Jurkat, Clone E6-1 (cell line): ENCODE measurements at regions not wholly inside any gene's neighbourhood (a gene's known extent, or its start where the extent isn't known, plus 50 kb on each side); places are given as distances from the start of the nearest gene placed in this dataset.
A peak's percentile ranks its signal among the peaks of the same experiment; 100 is the strongest.

ENCODE experiments used
- DNase-seq: peaks from one replicate; pipeline ENCODE4 v3.0.0-alpha.2; 2011; ENCODE audit warnings: low read depth, low spot score
- H3K4me3 ChIP-seq: 2 replicates; pipeline ENCODE4 v1.5.1; 2011; ENCODE audit warnings: mild to moderate bottlenecking, low read length, control low read depth, moderate library complexity

DNA sequence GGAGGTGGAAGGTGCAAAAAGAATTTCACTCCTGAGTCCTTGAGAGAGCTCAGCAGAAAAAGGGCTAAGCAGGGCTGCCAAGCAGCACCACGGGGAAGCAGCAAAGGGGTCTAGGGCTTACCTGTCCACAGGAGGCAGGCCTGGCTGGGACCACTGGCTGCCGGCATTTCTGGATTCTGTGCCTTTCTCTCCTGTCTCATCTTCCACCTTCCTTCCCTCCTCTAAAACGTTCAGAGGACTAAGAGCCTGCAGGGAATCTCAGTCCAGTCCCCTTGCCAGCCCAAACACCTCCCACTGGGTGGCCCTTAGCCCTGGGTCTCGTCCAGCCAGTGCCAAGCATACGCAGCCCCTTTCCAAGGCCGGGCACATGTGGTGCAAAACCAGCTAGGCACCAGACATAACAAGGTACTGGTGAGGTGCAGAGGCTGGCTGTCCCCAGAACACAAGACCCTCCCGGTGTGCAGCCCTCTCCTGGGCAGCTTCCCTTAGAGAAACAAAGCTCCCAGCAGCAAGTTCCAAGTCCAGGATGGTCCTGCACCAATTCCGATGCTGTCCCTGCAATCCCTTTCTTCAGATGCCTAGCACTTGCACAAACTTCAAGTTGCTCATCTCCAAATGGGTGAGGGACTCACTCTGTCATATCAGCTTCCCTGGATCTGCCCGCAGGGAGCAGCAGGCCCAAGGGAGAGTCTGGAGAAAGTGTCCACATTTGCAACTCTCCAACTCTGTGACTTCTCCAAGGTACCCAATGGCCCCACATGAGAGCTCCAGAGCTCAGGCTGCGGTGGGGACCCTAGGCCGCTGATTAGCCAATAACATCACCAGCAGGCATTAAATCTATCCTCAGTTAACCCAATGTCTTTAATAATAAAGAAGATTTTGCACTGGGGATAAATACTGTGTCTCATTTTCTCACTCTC lies 126.3 kb downstream of the C5orf15 start:
- no peak overlapping the region for H3K4me3 ChIP-seq
- no peak for DNase-seq

DNA sequence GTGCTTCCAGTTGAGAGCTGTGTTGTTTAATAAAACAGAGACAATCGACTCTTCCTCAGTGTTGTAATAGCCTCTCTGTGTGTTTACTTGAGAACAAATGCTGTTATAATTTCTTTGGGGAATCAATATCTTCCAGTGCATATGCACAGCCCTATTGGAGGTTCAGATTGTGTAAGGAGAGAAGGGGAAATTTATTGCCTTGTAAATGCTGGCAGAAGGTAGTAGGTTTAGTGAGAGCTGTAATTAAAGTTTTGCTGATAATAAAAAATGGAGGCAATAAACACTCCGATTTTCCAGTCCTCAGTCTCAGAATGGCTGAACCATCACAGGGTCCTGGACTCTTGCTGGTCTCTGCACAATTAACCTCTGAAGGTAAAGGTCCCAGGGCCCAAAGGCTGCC lies 128.3 kb downstream of the C5orf15 start:
- H3K4me3 ChIP-seq: no peak overlapping the region
- no peak for DNase-seq

DNA sequence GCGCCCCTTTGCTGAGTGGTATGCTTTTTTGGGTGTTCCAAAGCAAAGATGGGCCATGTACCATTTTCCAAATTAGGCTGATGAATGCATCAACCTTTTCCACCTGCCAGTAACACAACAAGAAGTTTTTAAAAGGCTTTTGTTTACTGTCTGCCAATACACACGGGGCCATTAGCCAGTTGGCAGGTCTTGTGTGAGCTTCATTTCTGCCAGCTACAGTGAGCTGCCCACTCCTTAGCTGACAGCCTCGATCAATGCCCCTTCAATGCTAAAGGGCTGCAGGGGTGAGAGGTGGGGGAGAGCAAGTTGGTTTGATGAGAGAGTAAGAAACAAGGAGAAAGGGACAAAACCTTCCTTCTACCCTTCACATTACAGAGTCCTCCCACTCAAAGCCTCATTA lies 128.7 kb downstream of the C5orf15 start:
- H3K4me3 ChIP-seq: no peak overlapping the region
- DNase-seq: no peak

DNA sequence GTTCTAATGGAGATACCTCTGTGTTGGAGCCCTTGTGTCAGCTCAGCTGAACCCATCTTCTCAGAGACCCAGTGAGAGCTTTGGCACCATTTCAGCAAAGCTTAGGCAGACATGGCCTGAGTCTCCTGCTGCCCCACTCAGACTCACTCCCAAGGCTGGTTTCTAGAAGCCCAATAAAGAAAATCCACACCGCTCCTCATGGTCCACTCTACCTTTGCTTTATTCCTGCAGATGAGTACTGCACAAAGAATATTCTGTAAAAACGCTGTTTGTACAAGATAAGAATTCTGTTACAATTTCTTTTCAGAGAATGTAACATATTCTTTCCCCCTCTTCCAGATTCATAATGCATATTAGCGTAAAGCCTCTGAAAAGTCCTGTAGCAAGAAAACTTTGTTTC lies 129.3 kb downstream of the C5orf15 start:
- no peak overlapping the region for H3K4me3 ChIP-seq
- no peak for DNase-seq

DNA sequence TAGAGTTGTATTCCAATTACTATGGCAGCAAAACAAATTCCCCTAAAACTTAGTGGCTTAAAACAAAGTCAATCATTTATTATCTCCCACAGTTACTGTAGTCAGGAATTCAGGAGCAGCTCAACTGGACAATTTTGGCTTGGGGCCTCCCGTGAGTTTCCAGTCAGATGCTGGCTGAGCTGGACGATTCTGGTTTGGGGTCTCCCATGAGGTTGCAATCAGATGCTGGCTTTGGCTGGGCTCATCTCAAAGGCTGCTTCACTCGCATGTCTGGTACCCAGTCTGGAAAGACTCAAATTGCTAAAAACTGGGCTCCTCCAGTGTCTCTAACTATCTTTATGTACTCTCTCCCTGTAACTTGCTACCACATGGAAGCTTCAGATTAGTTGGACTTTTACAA lies 130.1 kb downstream of the C5orf15 start:
- no peak for DNase-seq
- H3K4me3 ChIP-seq: no peak overlapping the region

DNA sequence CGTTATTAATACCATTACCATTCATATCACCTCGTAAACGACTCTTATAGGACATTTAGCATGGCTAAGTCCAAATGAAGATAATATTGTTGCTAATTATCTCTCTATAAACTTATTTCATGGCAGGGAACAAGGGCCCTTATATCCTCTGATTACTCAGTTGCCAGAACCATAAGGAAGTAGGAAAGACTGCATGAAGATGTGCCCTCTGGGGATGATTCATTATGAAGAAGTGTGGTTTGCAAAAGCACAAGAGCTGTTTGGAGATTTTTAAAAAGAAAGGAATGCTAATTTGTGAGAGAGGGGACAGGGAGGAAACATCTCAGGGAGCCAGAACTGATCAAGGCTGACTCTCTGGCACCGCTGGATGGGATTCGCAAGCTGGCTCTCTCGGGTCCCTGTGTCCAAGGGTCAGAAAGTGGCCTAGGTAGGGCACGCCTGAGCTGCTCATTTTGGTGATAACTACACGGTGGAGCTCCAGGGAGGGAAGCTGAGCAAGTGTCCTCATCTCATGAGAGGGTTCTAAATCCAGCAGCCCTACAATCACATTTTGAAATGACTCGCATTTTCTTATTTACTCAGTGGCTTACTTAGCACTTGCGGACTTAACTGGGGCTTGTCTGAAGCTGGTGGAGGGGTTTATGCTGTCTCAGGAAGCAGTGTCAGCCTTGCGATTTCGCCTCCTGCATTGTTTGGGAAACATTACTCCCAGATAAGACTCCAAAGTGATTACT lies 136.8 kb downstream of the C5orf15 start:
- H3K4me3 ChIP-seq: no peak overlapping the region
- DNase-seq: no peak

DNA sequence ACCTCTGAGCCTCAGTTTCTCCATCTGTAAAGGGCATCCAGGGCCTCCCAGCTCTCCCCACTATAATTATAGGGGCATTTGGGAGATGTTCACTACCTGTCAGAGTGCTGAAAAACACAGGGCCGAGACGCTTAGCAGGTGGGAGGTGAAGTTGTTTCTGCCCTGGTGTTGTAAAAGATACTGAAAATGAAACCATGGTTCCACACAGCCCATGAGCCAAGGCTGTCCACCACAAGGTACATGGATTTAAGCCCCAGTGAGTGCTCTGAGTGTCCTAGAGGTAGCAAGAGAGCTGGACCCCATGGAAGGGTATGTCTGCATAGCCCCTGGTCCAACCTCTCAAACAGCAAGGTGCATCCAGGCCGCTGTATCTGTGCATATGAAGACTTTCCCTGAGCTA lies 137.5 kb downstream of the C5orf15 start:
- no peak for DNase-seq
- H3K4me3 ChIP-seq: no peak overlapping the region

DNA sequence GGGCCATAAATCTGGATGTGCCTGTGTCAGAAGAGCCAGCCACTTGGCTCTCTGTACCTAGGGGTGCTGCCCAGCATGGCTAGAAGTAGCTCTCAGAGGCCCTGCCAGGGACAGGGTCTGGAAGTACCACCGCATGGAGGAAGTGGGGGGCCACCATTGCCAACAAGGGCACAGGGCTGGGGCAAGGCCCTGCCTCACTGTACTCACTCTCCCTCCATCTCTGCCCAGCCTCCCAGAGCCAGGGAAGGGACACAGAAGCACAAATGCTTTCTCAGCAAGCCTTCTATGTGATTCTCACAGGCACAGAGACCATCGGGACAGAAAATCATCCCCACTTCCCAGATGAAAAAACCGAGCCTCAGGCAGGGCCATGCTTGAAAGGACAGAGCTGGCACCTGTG lies 138.1 kb downstream of the C5orf15 start:
- DNase-seq: no peak
- no peak overlapping the region for H3K4me3 ChIP-seq

DNA sequence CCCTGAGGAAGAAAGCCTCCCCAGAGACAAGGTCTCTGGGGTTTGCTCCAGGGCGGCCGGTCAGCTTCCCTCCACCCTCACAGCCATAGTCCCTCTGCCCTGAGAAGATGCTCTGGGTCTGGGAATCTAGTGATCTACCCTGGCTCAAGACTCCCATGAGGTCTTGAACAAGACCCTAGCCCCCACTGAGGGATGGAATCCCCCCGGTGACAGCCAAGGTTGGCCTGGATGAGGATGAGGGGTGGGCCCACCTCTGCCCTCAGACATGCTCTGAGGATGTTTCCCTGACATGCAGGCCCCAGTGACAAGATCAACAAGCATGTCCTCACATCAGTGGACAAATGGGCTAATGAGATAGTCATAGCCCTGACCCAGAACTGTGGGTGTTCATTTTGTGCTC lies 138.6 kb downstream of the C5orf15 start:
- DNase-seq: no peak
- H3K4me3 ChIP-seq: no peak overlapping the region

DNA sequence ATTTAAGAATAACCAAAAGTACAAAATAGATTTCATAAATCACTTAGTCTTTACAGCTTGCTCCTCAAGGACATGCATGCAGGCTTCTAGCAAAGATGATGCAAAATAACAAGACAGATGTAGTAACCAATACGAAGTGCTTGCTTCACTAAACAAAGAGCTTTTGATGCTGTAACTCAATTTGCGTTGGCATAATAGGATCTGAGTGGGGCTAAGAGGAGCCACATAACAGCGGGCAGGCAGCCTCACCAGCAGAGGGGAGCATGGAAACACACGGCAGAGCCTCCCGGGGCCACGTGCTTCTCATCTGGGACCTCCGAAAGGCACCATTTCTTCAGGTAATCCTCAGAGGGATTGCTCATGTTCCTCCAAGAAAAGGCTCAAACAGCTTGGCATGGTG lies 139.7 kb downstream of the C5orf15 start:
- no peak overlapping the region for H3K4me3 ChIP-seq
- no peak for DNase-seq

DNA sequence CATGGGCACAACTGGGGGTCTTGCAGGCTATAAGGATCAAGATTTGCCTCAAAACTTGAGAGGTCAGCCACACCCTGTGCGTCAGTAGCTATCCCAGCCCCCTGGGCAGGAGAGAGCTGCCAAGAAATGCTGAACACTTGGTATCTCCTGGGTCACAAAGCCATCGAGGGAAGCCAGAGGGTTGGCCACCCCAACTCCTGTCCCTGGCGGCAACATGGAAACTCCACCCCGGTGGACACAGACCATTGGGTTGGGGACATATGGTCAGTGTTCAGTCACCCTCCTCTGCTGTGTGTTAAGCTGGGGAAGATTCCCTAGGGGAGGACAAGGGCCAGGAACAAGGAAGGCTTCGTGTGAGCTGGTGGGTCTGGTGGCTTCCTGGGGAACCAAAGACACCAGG lies 140.6 kb downstream of the C5orf15 start:
- no peak for DNase-seq

DNA sequence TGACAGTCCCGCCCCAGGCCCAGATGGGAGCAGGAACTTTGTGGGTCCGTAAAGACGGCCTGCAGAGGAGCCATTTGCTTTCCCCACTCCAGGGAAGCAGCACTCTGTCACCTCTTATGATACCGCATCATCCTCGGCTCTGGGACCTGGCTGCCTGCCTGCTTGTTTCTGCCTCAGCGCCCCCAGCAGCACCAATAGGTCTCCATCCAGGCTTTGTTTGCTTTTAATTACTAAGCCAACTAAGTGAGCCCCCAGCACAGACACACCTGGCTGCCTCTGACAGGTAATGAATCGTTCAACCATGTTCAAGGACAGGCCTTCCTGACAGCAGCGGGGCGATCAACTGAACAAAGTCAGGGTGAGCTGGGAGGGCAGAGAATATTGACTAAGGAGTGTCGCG lies 141.4 kb downstream of the C5orf15 start:
- H3K4me3 ChIP-seq: no peak overlapping the region
- no peak for DNase-seq

More for the DNA sequence above, 140.6 kb downstream of the C5orf15 start:
- H3K4me3 ChIP-seq: no peak overlapping the region

DNA sequence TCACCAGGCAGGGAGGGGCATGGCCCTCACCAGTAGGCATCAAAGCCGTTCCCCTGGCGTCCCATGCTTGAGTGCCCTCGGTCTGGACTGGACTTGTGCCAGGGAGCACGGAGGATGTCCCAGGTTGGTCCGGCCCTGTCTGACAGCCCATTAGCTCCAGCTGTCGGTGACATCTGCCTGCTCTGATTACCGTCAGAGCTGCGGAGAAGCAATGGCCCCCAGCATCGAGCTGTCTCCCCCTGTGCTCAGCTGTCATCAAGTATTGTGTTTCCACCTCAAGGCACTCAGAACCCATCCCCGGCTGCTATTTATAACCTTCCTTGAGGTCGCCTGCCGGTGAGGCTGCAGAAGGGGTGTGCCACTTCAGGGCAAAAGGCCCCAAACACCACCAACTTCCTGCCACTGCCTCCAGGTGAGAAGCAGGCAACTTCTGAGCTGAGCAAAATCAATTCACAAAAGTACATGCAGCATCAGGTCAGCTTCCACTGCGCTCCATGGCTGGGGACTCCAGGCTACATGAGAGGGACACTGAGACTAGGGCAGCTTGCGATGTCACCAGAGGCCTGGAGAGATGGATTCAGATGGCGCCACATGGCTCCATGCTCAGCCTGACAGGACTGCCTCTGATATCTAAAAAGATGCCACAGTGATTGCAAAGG lies 142.7 kb downstream of the C5orf15 start:
- DNase-seq: peak; percentile 71
- H3K4me3 ChIP-seq: no peak overlapping the region

DNA sequence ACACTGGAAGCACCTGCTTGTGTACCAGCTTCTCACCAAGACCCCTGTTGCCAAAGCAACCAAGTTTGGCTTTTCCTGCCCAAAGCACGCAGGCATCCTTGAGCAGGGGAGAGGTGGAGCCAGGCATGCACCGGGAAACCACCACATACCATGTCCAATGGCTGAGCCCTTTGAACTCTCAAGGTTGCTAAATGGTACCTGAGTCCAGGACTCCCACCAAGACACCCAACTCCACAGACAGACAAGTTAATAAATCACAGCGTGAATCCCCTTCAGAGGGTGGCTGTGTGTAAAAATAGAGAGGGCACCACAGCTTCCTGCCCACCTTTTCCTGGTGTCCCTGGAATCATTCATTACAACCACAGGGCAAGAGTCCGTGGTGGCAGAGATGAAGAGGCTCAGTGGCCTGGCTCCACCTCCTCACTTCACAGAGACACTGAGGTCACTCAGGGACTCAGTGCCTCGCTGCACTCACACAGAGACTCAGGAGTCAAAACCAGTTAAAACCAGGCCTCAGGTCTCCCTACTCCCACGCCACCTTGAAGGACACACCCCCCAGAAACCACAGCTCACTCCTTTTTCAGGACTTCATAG lies 143.7 kb downstream of the C5orf15 start:
- no peak overlapping the region for H3K4me3 ChIP-seq
- peak; percentile 7 for DNase-seq

DNA sequence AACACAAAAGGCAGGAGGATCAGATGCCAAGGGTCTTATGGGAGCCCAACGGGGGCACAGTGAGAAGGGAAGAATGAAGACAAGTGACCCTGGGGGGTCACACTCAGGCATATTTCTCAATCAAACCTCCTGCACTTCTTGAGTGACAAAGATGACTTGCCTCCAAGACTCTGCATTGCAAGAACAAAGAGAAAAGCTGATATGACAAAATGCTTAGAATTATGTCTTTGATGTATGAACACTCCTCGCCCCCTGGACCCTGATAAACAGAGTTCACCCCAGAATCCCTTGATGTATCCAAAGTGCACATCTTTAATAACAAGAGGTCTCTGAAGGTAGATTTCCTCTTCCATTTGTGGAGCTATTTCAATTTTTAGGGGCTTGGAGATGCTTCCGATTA lies 146.5 kb downstream of the C5orf15 start:
- H3K4me3 ChIP-seq: no peak overlapping the region
- DNase-seq: no peak

DNA sequence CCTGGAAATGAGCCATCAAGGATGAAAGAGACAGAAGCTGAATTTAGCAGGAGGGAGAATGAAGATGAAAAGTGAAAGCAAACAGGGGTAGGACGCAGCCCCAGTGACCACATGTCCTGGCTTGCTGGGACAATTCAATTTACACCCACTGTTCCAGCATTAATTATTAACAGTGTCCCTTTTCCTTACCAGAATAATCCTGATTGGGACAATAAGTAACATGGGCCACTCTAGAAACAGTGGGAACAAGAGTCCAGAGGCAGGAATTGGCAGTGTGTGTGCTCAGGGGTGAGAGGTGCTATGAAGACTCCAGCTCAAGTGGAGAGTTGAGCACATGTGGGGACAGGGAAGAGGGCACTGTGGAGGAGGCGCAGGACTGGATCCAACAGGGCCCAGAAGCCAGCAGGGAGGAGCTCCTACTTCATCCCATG lies 147.1 kb downstream of the C5orf15 start:
- no peak for DNase-seq
- H3K4me3 ChIP-seq: no peak overlapping the region

DNA sequence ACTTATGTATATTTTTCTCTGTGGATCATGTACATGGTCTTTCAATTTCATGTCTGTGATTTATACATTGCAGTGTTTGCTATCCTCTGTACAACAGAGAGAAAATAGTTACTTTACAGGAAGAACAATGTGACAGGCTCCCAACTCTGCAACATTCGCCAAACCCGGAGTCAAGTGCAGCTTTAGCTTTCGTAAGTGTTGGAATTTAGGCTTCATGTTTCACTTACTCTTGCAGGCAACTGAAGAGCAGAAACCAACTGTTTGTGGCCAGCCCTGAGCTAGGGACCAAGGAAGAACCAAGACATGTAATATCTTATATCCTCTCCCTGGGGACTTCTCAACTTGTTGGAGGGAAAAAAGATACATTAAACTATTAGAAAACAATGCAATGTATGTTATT lies 147.9 kb downstream of the C5orf15 start:
- no peak overlapping the region for H3K4me3 ChIP-seq
- DNase-seq: no peak

DNA sequence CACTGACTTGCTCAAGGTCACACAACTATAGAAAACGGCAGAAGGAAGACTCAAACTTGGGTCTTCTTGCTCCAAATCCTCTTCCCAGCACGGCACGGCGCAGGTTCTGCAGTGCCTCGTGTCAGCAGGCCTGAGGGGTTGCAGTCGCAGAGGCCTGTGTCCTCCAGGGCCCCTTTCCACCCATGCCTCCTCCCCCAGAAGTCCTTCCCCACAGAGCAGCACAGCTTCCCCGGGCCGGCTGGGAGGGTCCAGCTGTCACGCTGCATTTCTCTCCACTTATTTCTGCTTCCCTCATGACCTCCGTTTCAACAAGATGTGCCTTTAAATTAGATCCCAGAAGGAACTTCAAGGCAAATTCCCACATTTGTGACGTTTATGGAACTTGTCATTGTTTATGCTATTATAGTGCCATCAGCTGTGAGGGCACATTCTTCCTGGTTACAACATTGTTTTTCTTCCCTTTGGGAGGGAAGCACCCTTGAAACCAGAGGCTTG lies 148.4 kb downstream of the C5orf15 start:
- DNase-seq: no peak
- H3K4me3 ChIP-seq: no peak overlapping the region

DNA sequence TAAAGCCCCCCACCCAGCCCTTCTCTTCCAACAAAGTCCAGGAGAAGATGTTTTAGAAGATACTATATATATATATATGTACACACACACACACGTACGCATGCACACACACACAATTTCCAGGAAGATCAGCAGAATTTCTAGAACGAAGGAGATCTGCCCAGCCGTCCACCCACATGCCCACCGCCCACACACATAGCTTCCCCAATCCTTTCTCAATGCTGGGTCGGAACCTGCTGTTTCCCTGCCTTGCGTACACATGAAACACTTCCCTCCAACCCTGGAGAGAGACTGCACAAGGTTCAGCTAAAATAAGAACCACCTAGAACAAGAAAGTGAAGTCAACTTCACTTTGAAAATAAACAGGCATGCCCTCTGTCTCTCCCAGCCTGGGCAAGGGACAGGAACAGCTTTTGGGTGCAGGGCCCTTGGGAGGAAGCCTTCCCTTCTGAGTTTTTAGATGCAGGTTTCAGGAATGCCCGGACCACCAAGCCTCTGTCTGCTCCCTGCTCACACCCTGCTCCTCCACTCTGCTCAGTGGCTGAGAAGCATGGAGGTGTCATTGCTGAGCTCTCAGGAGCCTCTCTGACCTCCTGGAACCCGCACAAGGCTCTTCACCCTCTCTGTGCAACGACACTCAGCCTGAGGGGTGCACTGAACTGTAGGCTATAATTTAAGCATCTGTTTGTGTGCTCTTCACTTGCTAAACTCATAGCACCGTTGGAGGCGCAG lies 149.4 kb downstream of the C5orf15 start:
- H3K4me3 ChIP-seq: no peak overlapping the region
- DNase-seq: no peak
